ENCODE measurements at regions not wholly inside any gene's neighbourhood (a gene's known extent, or its start where the extent isn't known, plus 50 kb on each side); places are given as distances from the start of the nearest gene placed in this dataset.
"Not testable (repeated sequence)": the region's sequence is repeated elsewhere in the genome, so short reads cannot be mapped to it uniquely, and the experiment has no call there.

DNA sequence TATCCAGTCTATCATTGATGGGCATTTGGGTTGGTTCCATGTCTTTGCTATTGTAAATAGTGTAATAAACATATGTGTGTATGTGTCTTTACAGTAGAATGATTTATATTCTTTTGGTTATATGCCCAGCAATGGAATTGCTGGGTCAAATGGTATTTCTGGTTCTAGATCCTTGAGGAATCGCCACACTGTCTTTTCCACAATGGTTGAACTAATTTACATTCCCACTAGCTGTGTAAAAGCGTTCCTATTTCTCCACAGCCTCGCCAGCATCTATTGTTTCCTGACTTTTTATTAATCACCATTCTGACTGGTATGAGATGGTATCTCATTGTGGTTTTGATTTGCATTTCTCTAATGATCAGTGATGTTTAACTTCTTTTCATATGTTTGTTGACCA lies 152.7 kb downstream of the CAPZA3 start:
- H3K14ac ChIP-seq (replicated peaks; ENCODE audit: low read depth, low read length); H3K56ac ChIP-seq (ENCODE audit: extremely low read depth, insufficient read depth, low read length); H2AK9ac ChIP-seq (replicated peaks; ENCODE audit: low read depth, low read length, poor library complexity); CTCF ChIA-PET; H3K9ac ChIP-seq (ENCODE audit: low read depth, low read length); H4K91ac ChIP-seq (ENCODE audit: insufficient read depth, low read depth, low read length); H4K5ac ChIP-seq (ENCODE audit: low read depth, low read length); H3K4me1 ChIP-seq (ENCODE audit: control insufficient read depth, insufficient read depth, low read length); H3K9me3 ChIP-seq (ENCODE audit: control insufficient read depth, insufficient read depth, low read length); H3K23ac ChIP-seq (ENCODE audit: low read depth, low read length); H3K36me3 ChIP-seq (ENCODE audit: control insufficient read depth, insufficient read depth, low read length); H2BK120ac ChIP-seq (ENCODE audit: low read depth, low read length); DNase-seq; H3K4me3 ChIP-seq (ENCODE audit: insufficient read depth, low read depth, low read length); H3K27ac ChIP-seq (ENCODE audit: insufficient read depth, low read length); H3K4me2 ChIP-seq (ENCODE audit: low read depth, low read length); H3K79me1 ChIP-seq (ENCODE audit: low read depth in 1 of 2, low read length in 2 of 2); H2BK15ac ChIP-seq (ENCODE audit: low read depth, low read length); H2BK5ac ChIP-seq (ENCODE audit: low read depth, low read length, poor library complexity, severe bottlenecking); H2AFZ ChIP-seq (replicated peaks; ENCODE audit: low read length, poor library complexity); POLR2A ChIA-PET (ENCODE audit: unreplicated experiment); dilution Hi-C loops (cut with HindIII; ENCODE audit: low sequenced_read_pairs, unreplicated experiment); intact Hi-C loops (cut with micrococcal nuclease); H2AK5ac ChIP-seq (ENCODE audit: low read depth, low read length); H3K27me3 ChIP-seq (ENCODE audit: control insufficient read depth, insufficient read depth, low read length); H3K4ac ChIP-seq (ENCODE audit: low read depth, low read length); H3K9me1 ChIP-seq (ENCODE audit: insufficient read depth, low read length); H4K20me1 ChIP-seq (ENCODE audit: insufficient read depth, low read length); H4K8ac ChIP-seq (ENCODE audit: low read depth in 2 of 2, low read length in 2 of 2); BruUV-seq (replicated peaks); H2BK20ac ChIP-seq (ENCODE audit: low read depth, low read length); ATAC-seq (ENCODE audit: low read depth); H3K18ac ChIP-seq (ENCODE audit: low read depth, low read length); in situ Hi-C loops (cut with MboI; ENCODE audit: low sequenced_read_pairs): not testable (repeated sequence)
- no CpG with 5 or more reads among the region's 3 CpGs for WGBS, 2 experiments (ENCODE audit: extremely low coverage in 2 of 2, insufficient read length in 1 of 2)

Data from IMR-90 (cell line).